GM12891 (cell line): ENCODE measurements at regions not wholly inside any gene's neighbourhood (a gene's known extent, or its start where the extent isn't known, plus 50 kb on each side); places are given as distances from the start of the nearest gene placed in this dataset.

Experiments used
- DNase-seq: peaks from one replicate; pipeline ENCODE4 v3.0.0; 2011; ENCODE audit warnings: low spot score; ENCODE audit not compliant: insufficient read length
- FAIRE-seq: peaks from 2 replicates; lab custom pipeline; 2011; peaks lifted over from hg19 to GRCh38; lab: Jason Lieb, UNC
- PAX5 ChIP-seq: IDR thresholded peaks from 2 replicates; pipeline ENCODE4 v1.6.1; 2011; ENCODE audit warnings: low read length, moderate library complexity, mild to moderate bottlenecking; ENCODE audit not compliant: insufficient read depth, severe bottlenecking
- POLR2A ChIP-seq: IDR thresholded peaks from 2 replicates; pipeline ENCODE4 v1.6.1; 2011; ENCODE audit warnings: low read depth, low read length, control low read depth
- POLR2AphosphoS5 ChIP-seq: IDR thresholded peaks from 2 replicates; pipeline ENCODE4 v1.6.1; 2011; ENCODE audit warnings: low read depth, low read length, control low read depth
- POU2F2 ChIP-seq: IDR thresholded peaks from 2 replicates; pipeline ENCODE4 v1.6.1; 2011; ENCODE audit warnings: low read depth, mild to moderate bottlenecking, control low read depth, low read length, moderate library complexity
- SPI1 ChIP-seq: IDR thresholded peaks from 2 replicates; pipeline ENCODE4 v1.6.1; 2011; ENCODE audit warnings: low read depth, low read length, control low read depth
- TAF1 ChIP-seq: IDR thresholded peaks from 2 replicates; pipeline ENCODE4 v1.6.1; 2011; ENCODE audit warnings: low read depth, low read length, control low read depth

DNA sequence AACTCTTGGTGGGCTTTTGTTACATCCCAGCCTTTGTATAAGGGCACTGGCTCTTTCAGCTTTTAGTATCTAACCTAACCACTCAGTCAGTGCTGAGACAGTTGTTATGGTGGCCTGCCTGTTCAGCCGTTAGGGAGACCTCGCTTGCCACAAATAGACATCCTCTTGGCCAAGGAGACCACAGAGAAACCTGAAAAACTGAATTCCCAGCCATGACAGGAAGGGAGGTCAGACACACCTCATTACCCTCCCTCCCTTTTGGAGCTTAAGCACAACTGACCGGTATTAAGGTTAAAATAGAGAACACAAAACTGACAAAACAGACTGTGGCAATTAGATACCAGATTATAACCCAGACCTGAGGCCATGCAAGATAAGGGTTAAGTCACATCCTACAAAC is 1639.3 kb downstream of the RPA4 start:
- TF ChIP-seq PAX5 (no peak), POLR2A (no peak), POU2F2 (no peak), POLR2AphosphoS5 (no peak), TAF1 (no peak), SPI1 (no peak)
- DNase-seq: no peak
- FAIRE-seq: no peak

DNA sequence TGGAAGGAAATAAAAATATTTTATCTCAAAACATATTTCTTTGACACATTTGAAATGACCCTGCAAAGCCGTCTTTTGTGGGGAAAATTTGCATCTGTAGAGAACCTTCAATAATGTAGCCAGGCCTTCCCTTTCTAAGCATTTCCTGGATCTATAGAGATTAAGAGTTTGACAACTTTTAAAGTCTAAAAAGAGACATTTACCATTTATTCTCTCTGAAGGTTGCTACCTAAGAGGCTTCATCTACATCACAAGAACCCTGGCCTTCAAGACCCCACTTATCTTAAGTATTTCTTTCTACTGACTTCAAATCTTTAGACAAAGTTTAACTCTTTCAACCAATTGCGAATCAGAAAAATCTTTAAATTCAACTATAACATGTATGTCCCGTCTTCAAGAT is 1639.8 kb downstream of the RPA4 start:
- no peak for FAIRE-seq
- no peak for TF ChIP-seq PAX5
- no peak for DNase-seq

DNA sequence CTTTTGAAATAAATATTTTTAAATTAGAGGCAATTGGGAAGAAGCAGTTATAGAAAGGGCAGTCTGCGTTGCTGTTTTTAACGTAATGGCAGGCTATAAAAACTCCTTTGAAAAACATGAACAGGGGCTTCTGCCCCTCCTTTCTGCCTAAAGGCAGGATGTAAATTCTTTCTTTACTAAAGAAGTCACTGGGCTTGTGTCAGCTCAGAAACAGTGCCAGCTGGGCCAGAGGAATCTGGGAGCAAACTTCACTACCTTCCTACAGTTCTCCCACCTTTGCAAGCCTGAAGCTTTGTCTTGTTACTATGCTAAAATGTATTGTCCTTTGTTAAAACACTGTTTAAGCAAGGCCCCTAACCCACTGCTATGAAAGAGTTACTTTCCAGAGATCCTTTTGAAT is 1664.8 kb downstream of the RPA4 start:
- TF ChIP-seq POLR2A: no peak
- FAIRE-seq (no peak), DNase-seq (no peak)

GRCh38 chrX:98568795-98569194 is 1685.1 kb downstream of the RPA4 start:
- TF ChIP-seq POLR2A (no peak), POLR2AphosphoS5 (no peak), PAX5 (no peak), SPI1 (no peak), POU2F2 (no peak), TAF1 (no peak)
- no peak for FAIRE-seq
- no peak for DNase-seq

- DNase-seq (no peak), FAIRE-seq (no peak)
- no peak for TF ChIP-seq POLR2AphosphoS5
- TF ChIP-seq SPI1: no peak
- TF ChIP-seq PAX5: no peak
- TF ChIP-seq POU2F2: no peak
- TF ChIP-seq POLR2A: no peak
- no peak for TF ChIP-seq TAF1
Measured at GRCh38 chrX:98605941-98606340, 1722.2 kb downstream of the RPA4 start.

GRCh38 chrX:98607739-98608138 is 1724.0 kb downstream of the RPA4 start:
- DNase-seq (no peak), FAIRE-seq (no peak)
- no peak for TF ChIP-seq POLR2AphosphoS5
- TF ChIP-seq POU2F2: no peak

GRCh38 chrX:98627645-98628044 is 1743.9 kb downstream of the RPA4 start:
- no peak for FAIRE-seq
- TF ChIP-seq SPI1: no peak
- TF ChIP-seq TAF1: no peak
- no peak for TF ChIP-seq POLR2A
- TF ChIP-seq POU2F2: no peak
- no peak for TF ChIP-seq PAX5
- no peak for TF ChIP-seq POLR2AphosphoS5
- DNase-seq: no peak

- DNase-seq (no peak), FAIRE-seq (no peak)
- TF ChIP-seq POLR2AphosphoS5 (no peak), PAX5 (no peak), TAF1 (no peak), SPI1 (no peak), POLR2A (no peak)
Measured at GRCh38 chrX:98637451-98637850, 1753.7 kb downstream of the RPA4 start.

GRCh38 chrX:98646351-98646750 is 1762.6 kb downstream of the RPA4 start:
- FAIRE-seq (no peak), DNase-seq (no peak)
- TF ChIP-seq POLR2AphosphoS5: no peak

DNA sequence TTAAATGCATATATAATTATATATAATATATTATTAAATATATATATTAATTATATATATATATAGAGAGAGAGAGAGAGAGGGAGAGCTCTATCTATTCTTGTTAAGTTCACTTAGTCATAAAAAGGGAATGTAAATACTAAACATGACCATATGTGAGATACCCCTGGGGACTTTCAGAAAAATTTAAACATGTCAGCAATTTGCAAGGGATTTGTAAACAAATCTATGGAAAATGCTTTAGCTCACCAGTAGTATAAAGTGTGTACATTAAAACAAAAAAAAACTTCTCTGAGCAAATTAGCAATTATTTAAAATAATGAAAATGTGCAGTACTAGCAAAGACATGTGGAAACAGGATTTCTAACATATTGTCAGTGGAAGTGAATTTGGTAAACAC is 1755.5 kb downstream of the PCDH19 start:
- no peak for DNase-seq
- FAIRE-seq: no peak

More for the DNA sequence above, 1755.5 kb downstream of the PCDH19 start:
- TF ChIP-seq POLR2AphosphoS5 (no peak), PAX5 (no peak), POU2F2 (no peak), SPI1 (no peak), TAF1 (no peak), POLR2A (no peak)
